Stimulated activated naive B cell treated with anti-CD40 and anti-IgM and Interleukin-4, amounts not matched to agents 10 μg/mL and 1 μg/mL and 100 μg/mL, for 72 hours (primary cell): ENCODE measurements at regions not wholly inside any gene's neighbourhood (a gene's known extent, or its start where the extent isn't known, plus 50 kb on each side); places are given as distances from the start of the nearest gene placed in this dataset.
"Not testable (repeated sequence)": the region's sequence is repeated elsewhere in the genome, so short reads cannot be mapped to it uniquely, and the experiment has no call there.

Experiments
- ATAC-seq, 2 donors: fragments of 150-1000 bp; cut with Tn5 transposase; replicated peaks; 2 replicates each; pipeline ENCODE4 v1.10.0; 2021; ENCODE audit warnings: moderate library complexity in 1 of 2
- DNase-seq: peaks from one replicate; pipeline ENCODE4 v3.0.0; 2021
- H3K27ac Mint-ChIP-seq: one replicate; pipeline ENCODE4 v1.8.0; 2022; ENCODE audit warnings: mild to moderate bottlenecking, mixed read lengths
- H3K27me3 Mint-ChIP-seq, 2 donors: one replicate each; pipeline ENCODE4 v1.8.0; 2022; ENCODE audit warnings: mixed read lengths in 2 of 2
- H3K36me3 Mint-ChIP-seq, 2 donors: one replicate each; pipeline ENCODE4 v1.8.0; 2022; ENCODE audit warnings: mixed read lengths in 2 of 2, mild to moderate bottlenecking in 1 of 2
- H3K4me1 Mint-ChIP-seq, 2 donors: one replicate each; pipeline ENCODE4 v1.8.0; 2022; ENCODE audit warnings: mixed read lengths in 2 of 2, mild to moderate bottlenecking in 1 of 2
- H3K4me3 Mint-ChIP-seq, 2 donors: one replicate each; pipeline ENCODE4 v1.8.0; 2022; ENCODE audit warnings: mild to moderate bottlenecking in 2 of 2, mixed read lengths in 2 of 2, moderate library complexity in 1 of 2
- H3K9me3 Mint-ChIP-seq, 2 donors: one replicate each; pipeline ENCODE4 v1.8.0; 2022; ENCODE audit warnings: mixed read lengths in 2 of 2, mild to moderate bottlenecking in 1 of 2

GRCh38 chr3:75332090-75332489 lies 332.0 kb upstream of the FRG2C start:
- H3K27me3 Mint-ChIP-seq, DNase-seq, H3K9me3 Mint-ChIP-seq, H3K4me1 Mint-ChIP-seq, H3K4me3 Mint-ChIP-seq, H3K36me3 Mint-ChIP-seq, H3K27ac Mint-ChIP-seq, ATAC-seq: not testable (repeated sequence)

DNA sequence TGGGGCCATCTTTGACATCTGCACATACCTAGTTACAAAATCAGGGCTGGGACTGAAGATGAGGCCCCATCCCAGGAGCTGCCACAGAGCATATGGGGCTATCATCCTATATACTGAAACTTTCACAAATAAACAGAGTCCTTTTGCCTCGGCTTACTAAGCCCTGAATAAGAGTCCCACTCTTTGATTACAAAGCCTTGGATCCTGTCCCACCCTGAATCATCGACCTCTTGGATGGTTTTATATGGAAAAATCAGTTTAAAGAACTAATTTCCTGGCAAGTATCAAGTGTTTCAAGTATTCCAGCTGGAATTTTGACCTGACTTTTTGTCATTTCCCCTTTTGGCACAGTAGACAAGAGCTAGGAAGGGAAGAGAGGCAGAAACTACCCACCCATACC lies 331.3 kb upstream of the FRG2C start:
- peaks cover 4 to 7% of the 10 kb centered on the region in 2 donors for H3K27me3 Mint-ChIP-seq
- no peak for DNase-seq
- no peak overlapping the region for H3K4me3 Mint-ChIP-seq
- no peak overlapping the region for H3K27ac Mint-ChIP-seq
- H3K4me1 Mint-ChIP-seq: no peaks in the 10 kb centered on the region
- no peak for ATAC-seq
- no peaks in the 10 kb centered on the region for H3K36me3 Mint-ChIP-seq
- peaks cover 0 to 4% of the 10 kb centered on the region in 2 donors for H3K9me3 Mint-ChIP-seq

- Mint-ChIP-seq H3K36me3 (no peaks in the 10 kb centered on the region), H3K4me1 (no peaks in the 10 kb centered on the region)
Observed at GRCh38 chr3:75334299-75334698, 329.8 kb upstream of the FRG2C start.

DNA sequence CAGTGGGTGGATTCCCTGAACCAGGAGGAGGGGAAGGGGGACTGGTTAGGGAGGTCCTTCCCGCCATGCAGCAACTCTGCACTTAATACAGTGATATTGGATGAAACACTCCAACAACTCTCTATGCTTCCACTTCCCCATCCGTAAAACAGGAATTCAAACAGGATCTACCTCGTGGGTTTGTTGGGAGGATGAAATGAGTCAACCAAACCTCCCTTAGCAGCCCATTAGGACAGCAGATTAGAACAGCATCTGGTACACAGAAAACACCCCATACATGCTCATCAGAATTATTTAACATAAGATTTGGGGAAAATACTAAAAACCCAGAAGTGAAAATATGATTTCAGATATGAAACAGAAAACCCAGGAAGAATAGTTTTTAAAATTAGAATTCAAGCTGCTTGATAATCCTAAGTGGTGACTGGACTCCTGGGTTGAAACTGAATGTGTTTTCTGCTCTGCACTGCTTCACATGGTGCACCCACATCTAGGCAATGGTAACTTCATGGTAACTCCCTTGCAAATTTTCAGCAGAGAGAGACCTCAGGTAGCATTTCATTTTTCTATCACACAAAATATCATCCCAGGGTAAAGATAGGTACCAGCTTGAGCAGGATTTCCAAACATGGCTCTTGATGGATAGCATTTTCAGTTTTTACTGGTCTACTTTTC lies 326.8 kb upstream of the FRG2C start:
- ATAC-seq (no peak), DNase-seq (no peak)
- peaks cover 0 to 4% of the 10 kb centered on the region in 2 donors for H3K27me3 Mint-ChIP-seq
- H3K4me1 Mint-ChIP-seq: no peaks in the 10 kb centered on the region
- no peak overlapping the region for H3K4me3 Mint-ChIP-seq
- peaks cover 0 to 4% of the 10 kb centered on the region in 2 donors for H3K9me3 Mint-ChIP-seq
- no peak overlapping the region for H3K27ac Mint-ChIP-seq
- no peaks in the 10 kb centered on the region for H3K36me3 Mint-ChIP-seq

More at GRCh38 chr3:75334299-75334698, 329.8 kb upstream of the FRG2C start:
- ATAC-seq: no peak
- no peak for DNase-seq
- peaks cover 0 to 4% of the 10 kb centered on the region in 2 donors for H3K9me3 Mint-ChIP-seq
- no peak overlapping the region for H3K4me3 Mint-ChIP-seq
- H3K27me3 Mint-ChIP-seq: peaks cover 0 to 4% of the 10 kb centered on the region in 2 donors
- H3K27ac Mint-ChIP-seq: no peak overlapping the region

GRCh38 chr3:75338342-75338741 lies 325.8 kb upstream of the FRG2C start:
- Mint-ChIP-seq H3K27ac (no peak overlapping the region), H3K4me1 (no peaks in the 10 kb centered on the region), H3K36me3 (no peaks in the 10 kb centered on the region), H3K4me3 (no peak overlapping the region), H3K9me3 (peaks cover 0 to 4% of the 10 kb centered on the region in 2 donors), H3K27me3 (peaks cover 0 to 4% of the 10 kb centered on the region in 2 donors)
- ATAC-seq (no peak), DNase-seq (no peak)

- ATAC-seq: no peak
Observed at GRCh38 chr3:75341324-75342067, 322.6 kb upstream of the FRG2C start.

DNA sequence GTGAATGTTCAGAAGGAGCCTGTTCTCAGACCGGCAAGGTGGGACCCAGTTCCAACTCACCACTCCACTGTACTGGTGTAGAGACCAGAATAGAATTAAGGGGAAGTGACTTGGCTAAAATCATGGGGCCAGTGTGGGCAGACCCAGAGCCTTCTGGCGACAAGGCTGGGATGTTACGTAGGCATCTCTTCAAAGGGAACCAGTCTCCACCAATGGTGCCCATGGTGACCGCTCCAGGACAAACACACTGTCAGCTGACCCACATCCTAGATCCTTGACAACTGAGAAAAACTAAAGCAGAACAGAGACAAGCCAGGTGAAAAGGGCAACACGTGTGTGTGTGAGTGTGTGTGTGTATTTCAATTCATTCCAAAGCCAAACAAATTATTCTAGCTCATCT lies 321.7 kb upstream of the FRG2C start:
- H3K4me3 Mint-ChIP-seq: no peak overlapping the region
- no peak overlapping the region for H3K27ac Mint-ChIP-seq
- DNase-seq (no peak), ATAC-seq (peak in 1 of 2 donors; percentile 12)
- H3K4me1 Mint-ChIP-seq: no peaks in the 10 kb centered on the region
- no peaks in the 10 kb centered on the region for H3K36me3 Mint-ChIP-seq
- no peaks in the 10 kb centered on the region for H3K27me3 Mint-ChIP-seq
- H3K9me3 Mint-ChIP-seq: no peaks in the 10 kb centered on the region

More at GRCh38 chr3:75341324-75342067, 322.6 kb upstream of the FRG2C start:
- H3K9me3 Mint-ChIP-seq: no peaks in the 10 kb centered on the region
- H3K27me3 Mint-ChIP-seq: no peaks in the 10 kb centered on the region
- H3K4me3 Mint-ChIP-seq: no peak overlapping the region
- H3K27ac Mint-ChIP-seq: no peak overlapping the region
- no peaks in the 10 kb centered on the region for H3K4me1 Mint-ChIP-seq
- no peaks in the 10 kb centered on the region for H3K36me3 Mint-ChIP-seq
- DNase-seq: no peak

GRCh38 chr3:75350536-75350935 lies 313.6 kb upstream of the FRG2C start:
- not testable (repeated sequence) for H3K27ac Mint-ChIP-seq, H3K4me1 Mint-ChIP-seq, H3K27me3 Mint-ChIP-seq, H3K36me3 Mint-ChIP-seq, H3K4me3 Mint-ChIP-seq, ATAC-seq, DNase-seq, H3K9me3 Mint-ChIP-seq

- H3K4me3 Mint-ChIP-seq, ATAC-seq, H3K36me3 Mint-ChIP-seq, H3K4me1 Mint-ChIP-seq, H3K27me3 Mint-ChIP-seq, H3K9me3 Mint-ChIP-seq, H3K27ac Mint-ChIP-seq: not testable (repeated sequence)
- peak; percentile 43 for DNase-seq
Observed at GRCh38 chr3:75362086-75362784, 301.9 kb upstream of the FRG2C start.

DNA sequence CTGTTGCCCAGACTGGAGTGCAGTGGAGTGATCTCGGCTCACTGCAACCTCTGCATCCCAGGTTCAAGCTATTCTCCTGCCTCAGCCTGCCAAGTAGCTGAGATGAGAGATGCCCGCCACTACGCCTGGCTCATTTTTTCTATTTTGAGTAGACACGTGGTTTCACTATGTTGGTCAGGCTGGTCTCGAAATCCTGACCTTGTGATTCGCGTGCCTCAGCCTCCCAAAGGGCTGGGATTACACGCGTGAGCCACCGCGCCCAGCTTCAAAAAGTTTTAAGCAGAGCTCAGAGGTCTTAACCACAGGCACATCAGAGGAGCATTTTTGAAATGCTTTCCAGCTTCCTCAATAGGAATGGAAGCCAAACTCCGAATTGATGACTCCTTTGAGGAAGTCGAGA lies 291.2 kb upstream of the FRG2C start:
- not testable (repeated sequence) for H3K4me1 Mint-ChIP-seq, H3K36me3 Mint-ChIP-seq, H3K27ac Mint-ChIP-seq, H3K9me3 Mint-ChIP-seq, ATAC-seq, H3K27me3 Mint-ChIP-seq, DNase-seq, H3K4me3 Mint-ChIP-seq

- not testable (repeated sequence) for DNase-seq, H3K27me3 Mint-ChIP-seq, H3K36me3 Mint-ChIP-seq, ATAC-seq, H3K27ac Mint-ChIP-seq, H3K4me1 Mint-ChIP-seq, H3K4me3 Mint-ChIP-seq
- peaks cover 3 to 22% of the 10 kb centered on the region in 2 donors for H3K9me3 Mint-ChIP-seq
Observed at GRCh38 chr3:75379840-75380239, 284.3 kb upstream of the FRG2C start.

DNA sequence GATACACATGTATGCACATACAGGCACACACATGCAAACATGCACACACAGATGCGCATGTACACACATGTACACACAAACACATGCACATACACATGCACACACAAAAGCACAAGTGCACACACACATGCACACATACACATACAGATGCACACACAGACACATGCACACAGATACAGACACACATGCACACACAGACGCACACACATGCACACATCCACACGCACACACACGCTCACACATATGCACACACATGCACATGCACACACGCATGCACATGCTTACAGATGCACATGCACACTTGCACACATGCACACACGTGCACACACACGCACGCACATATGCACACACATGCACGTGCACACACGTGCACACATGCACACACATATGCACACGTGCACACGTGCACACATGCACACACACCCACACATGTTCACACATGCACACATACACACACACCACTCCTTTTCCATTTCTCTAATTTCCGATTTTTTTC lies 283.8 kb upstream of the FRG2C start:
- DNase-seq (no peak), ATAC-seq (no peak)
- Mint-ChIP-seq H3K4me1 (peaks cover 0 to 2% of the 10 kb centered on the region in 2 donors), H3K27me3 (peaks cover 0 to 4% of the 10 kb centered on the region in 2 donors), H3K36me3 (no peaks in the 10 kb centered on the region), H3K9me3 (peaks cover 3 to 22% of the 10 kb centered on the region in 2 donors), H3K4me3 (no peak overlapping the region), H3K27ac (no peak overlapping the region)

DNA sequence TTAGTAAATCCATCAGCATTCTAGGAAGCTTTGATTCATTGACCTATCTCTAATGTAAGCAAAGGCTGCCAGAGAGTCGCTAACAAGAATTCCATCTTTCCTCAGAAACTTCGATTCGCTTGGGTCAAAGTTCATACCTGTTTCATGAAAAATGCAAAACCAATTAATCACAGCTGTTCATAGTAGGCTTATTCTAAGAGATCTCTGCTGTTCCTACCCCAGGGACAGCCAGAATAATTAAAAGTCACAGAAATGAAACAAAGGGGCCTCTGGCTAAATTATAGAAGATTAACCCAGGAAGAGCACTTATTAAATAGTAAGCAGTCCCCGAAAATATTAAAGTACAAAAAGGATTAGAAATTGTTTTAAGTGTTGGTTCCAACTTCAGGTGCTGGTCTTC lies 280.1 kb upstream of the FRG2C start:
- H3K9me3 Mint-ChIP-seq: peaks cover 3 to 18% of the 10 kb centered on the region in 2 donors
- ATAC-seq, H3K27me3 Mint-ChIP-seq, H3K27ac Mint-ChIP-seq, DNase-seq, H3K4me3 Mint-ChIP-seq, H3K36me3 Mint-ChIP-seq, H3K4me1 Mint-ChIP-seq: not testable (repeated sequence)

- not testable (repeated sequence) for H3K9me3 Mint-ChIP-seq, H3K4me3 Mint-ChIP-seq, H3K27me3 Mint-ChIP-seq, ATAC-seq, H3K4me1 Mint-ChIP-seq, H3K27ac Mint-ChIP-seq, DNase-seq, H3K36me3 Mint-ChIP-seq
Observed at GRCh38 chr3:75388486-75389124, 275.5 kb upstream of the FRG2C start.
